ENCODE measurements at regions not wholly inside any gene's neighbourhood (a gene's known extent, or its start where the extent isn't known, plus 50 kb on each side); places are given as distances from the start of the nearest gene placed in this dataset.

DNA sequence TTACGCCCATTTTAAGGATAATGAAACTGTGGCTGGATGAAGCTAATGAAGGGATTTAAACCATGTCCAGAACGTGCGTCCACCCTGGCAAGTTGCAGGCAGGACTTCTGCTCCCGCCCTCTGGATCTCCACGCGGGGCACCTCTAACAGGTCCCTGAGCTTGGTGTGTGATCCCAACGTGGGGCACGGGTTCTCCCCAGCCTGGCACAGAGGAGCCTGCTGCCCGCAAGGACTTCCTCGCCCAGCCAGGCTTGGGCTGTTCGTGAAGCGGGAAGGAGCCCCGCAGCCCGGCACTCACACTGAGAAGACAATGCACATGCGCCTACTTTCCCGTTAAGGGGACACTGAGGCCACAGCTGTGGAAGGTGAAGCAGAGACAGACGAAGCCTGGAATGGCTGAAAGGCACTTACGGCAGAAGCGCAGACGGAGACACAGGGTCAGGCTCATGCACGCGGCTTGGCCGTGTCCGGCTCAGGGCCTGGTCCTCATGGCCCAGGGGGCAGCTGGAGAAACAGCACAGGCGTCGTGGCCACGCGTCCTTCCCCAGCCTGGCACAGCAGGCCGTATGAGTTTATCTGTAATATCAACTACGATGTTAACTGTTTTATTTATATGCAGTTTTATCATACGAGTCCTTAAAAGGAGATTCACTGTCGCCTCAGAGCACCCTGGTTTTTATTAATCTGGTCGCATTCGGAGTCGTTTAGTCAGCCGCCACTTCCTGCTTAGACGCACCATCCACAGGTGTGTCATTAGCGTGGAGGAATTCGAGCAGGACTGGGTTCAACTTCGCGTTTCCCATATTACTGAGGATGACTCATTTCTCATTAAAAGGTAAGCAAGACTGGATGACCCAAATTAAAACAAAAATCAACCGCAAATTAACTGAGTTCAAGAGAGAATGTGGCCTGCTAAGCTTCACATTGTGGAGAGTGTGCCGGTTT is 835.9 kb downstream of the GALR1 start:
- no peak for DNase-seq

DNA sequence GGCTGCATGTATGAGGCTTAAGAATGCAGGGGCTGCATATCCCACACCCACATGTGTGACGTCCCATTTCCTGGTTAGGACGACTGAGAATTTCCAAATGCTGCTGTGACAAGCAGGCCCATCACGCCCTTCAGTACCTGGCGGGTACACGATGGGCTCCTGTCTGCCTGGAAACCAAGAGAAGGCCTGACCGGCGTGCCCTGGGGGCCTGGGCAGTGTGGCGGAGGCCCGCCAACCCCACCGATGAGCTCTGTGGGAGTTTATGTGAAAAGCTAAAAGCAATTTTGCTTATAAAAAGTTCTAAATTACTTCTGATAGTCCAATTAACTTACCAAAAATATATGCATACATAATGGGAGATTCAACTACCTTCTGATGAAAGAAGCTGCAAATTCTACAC is 837.3 kb downstream of the GALR1 start:
- DNase-seq = no peak

DNA sequence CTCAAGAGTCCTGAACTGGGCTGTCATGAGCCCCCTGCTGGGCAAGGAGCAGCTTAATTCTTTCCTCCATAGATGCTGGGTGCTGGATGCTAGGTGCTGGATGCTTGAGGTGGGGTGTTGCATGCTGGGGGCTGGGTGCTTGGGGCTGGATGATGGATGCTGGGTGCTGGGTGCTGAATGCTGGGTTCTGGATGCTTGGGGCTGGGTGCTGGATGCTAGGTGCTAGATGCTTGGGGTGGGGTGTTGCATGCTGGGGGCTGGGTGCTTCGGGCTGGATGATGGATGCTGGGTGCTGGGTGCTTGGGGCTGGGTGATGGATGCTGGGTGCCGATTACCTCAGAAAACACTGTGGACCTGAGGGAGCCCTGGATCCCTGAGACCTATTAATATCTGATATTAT is 837.7 kb downstream of the GALR1 start:
- DNase-seq = no peak

DNA sequence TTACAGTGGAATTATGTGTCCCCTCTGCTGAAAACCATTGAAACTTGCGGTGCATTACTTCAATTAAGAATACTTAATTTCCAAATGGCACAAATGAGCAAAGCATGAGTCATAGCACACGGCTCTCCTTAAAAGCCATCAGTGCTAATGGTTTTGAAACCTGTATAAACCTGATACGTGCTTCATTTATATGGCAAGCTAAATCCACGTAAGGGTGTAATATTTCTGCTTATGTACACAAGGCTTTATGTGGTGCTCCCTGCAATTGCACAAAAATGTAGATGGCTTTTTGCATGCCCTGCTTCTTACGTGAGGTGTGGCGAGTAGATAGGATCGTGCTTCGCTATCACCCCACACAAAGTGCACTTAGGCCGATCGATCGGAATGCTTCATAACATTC is 840.9 kb downstream of the GALR1 start:
- DNase-seq = no peak

DNA sequence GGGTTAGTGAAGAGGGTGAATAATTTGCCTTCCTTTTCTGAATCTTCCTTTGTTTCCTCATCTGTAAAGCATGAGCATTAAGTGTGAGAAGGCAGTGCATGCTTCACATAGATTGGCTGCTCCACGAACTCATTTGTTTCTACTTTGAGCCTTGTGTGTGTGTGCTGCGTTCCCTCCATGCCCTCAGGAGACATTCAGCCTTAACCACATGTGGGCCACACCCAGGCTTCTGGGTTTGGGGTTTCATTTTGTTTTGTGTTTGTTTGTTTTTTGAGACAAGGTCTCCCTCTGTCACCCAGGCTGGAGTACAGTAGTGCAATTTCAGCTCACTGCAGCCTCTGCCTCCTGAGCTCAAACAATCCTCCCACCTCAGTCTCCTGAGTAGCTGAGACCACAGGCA is 843.3 kb downstream of the GALR1 start:
- no peak for DNase-seq

DNA sequence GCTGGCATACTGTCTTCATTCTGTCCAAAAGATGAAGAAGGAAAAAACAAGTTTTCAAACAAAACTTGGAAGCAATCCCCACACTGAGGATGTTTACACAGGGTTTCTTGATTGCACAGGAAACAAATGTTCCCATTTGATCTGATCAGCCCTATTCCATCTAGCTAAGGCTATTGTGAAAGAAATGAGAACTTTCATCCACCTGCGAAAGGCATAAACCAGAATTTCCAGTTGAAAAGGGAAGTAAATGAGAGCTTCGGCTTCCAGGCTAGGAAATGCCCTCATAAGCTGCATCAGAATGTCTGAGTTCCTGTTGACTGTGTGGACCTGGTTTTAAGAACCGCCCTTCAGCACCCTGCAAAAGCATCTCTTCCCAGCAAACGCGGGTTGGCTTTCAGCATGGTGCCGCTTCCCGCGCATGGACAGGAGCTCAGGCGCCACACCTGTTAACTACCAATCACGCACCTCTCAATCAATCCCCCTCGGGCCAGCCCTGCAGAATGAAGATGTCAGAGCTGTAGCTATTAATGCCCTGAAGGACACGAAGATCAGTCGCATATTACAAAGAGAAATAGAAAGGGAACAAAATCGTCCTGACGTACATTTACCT is 850.4 kb downstream of the GALR1 start:
- DNase-seq = no peak

DNA sequence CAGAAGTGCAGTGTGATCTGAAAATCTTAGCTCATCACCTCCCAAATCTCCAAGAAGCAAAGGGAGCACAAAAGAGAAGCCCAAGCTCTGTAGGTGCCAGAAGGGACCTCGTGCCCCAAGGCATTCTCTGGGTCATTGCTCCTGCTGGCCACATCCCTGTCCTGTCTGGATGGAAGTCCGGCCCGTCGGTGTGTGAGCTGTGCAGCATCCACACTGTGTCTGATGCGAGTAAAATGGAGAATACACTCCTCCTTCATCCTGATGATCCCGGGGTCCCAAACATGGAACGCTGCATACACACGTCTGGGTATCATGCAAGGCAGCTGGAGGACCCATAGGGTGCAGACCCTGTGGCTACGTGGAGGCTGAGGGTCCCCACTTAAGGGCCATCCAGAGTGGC is 851.4 kb downstream of the GALR1 start:
- DNase-seq = no peak

DNA sequence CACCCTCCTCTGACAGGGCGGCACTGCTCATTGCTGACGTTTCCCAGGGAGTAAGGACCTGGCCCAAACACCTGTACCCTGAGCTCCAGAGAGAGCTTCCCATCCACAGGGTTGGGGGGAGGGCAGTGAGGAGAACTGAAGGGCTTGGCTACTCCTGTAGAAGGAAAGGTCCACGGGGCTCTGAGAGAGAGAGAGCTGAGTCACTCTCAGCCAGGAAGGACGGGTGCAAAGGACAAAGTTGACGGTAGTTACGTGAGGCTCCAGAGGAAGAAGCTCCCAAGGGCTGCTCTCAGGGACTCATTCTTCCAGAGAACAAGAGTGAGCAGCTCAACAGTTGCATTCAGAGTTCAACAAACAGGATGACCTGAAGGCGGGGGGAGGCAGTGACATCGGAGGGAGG is 852.5 kb downstream of the GALR1 start:
- DNase-seq = no peak

DNA sequence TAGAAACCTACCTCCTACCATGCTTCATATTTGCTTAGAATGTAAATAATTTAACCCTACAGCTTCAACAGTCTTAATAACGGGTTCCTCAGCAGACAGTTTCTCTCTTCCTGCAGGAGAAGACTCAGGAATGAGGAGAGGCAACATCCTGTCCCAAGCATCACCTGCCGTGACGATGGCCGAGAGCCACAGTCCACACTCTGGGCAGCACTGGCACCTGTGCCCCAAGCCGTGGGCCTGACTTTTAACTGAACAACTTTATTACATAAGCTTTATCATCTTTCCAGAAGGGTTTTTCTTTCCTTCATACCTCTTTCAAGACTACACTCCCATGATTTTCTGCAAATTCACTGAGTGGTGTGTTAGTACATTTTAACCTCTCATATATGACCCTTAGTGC is 856.0 kb downstream of the GALR1 start:
- DNase-seq = no peak

DNA sequence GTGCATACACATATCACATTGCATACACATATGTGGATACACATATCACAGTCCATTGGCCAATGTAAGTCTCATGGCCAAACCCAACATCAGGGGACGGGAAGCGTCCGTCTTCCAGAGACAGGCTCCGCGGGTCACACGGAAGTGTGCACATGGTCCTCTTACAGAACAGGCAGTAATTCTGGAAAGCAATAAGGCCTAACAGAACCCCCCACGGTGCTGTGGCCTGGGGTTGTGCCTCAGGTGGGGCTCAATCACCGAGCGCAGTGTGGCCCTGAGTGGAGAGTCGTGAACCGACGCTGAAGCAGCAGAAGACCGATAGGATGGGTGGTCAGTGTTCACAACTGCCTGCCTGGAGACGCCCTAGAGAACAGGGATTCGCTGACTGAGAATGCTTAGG is 857.3 kb downstream of the GALR1 start:
- DNase-seq = no peak

DNA sequence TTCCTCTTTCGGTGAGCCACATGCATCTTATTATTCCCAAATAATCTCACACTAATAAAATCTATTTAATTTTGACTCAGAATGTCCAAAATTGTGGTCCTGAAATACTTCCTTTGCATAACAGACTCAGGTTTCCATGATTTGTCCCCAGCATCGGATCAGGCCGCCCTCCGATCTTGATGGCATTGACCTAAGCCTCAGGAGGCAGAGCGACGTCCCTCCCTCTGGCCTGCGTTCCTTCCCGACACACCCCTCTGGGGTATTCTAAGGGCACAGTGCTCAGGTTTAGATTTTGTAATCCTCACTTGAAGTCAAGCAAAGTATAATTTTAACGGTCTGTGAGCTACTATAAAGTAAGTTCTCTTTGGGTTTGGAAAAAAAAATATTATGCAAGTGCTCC is 857.7 kb downstream of the GALR1 start:
- no peak for DNase-seq

DNA sequence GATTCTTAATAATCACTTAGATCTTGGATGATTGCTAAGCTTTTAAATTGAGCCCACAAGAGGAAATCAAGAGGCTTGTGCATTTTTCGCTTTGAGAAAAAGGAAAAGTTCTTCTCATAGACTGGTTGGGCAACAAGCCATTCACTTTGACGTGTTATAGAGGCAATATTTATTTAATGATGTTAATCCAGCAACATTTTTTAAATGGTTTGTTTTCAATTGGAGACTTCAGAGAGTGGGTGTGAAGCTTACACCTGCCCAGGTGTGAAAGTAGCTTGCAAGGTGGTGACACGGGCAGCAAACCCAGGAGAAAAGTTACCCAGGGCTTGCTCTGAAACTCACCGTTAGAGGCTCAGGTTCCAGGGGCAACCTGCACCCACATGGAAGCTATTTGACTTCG is 858.9 kb downstream of the GALR1 start:
- no peak for DNase-seq

DNA sequence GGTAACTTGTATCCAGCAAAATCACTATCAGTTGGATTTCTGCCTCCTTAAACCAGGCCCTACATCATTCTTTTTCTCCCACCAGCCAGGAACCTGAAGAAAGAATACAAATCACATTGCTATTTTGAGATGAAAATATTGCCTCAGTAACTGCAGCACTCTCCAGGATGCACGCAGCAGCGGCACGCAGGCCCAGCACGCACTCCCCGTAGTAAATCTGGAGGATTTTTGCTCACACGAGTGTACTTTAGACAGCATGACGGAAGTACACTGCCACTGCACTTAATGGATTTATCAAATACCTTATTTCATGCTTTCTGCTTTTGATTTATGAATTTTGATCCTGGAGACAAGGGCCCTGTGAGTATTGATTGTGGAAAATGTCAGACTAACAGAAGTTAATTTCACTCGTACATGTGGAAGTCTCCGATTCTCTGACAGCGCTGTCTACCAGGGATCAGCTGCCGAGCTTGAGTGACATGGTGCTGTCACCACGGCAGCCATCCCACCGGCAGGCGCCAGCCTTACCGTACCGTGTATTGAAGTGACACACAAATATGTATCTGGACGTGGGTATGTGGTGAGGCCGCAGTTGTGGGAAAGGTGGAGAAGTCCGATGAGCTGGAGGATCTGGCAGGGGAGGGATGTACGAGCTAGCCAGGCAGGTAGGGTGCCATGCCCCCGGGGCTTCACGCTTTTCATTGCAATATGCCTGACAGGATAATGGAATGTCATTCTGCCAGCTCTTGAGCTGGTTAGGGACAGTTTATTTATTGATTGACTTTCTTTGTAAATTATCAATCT is 863.7 kb downstream of the GALR1 start:
- DNase-seq = no peak

DNA sequence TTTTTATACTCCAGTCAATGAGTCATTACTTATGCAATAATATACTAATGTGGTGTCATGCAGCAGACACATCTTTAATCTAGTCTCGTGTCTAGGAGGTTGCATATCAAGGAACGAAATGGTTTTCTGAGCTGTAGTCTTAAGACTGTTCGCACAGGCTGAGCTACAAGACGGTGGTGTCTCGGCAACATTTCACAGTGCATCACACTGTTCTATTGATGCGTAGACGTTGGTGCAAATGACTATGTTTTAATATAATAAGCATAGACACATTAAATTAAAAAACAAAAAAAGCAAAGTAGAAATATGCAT is 864.2 kb downstream of the GALR1 start:
- DNase-seq = no peak

DNA sequence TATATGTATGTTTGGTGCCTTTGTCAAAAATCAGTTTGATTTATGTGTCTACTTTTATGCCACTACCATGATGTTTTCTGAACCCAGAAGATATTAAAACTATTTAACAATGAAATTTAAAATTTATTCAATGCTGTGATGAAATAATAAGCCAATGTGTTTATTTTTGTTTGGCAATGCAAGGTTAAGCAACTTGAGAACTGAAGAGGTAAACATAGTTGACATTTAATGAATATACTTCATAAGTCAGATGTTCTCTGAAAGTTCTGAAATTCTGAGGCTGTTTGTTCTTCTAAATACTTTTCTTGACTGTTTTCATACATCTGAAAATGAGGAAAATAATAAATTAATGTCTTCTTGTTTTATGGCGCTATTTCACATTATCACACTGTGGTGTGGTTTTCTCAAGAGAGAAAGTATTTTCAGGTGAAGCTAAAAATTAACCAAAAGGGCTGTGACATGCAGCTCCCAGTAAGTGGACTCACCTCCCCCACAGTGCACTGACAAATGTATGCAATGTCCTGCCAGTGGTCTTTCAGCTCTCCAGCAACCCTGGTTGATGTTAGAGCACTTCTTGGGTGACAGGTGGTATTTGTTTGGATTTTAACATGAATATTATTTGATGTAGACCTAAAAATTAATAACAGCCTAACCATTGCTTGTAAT is 863.6 kb upstream of the SALL3 start:
- DNase-seq = no peak

DNA sequence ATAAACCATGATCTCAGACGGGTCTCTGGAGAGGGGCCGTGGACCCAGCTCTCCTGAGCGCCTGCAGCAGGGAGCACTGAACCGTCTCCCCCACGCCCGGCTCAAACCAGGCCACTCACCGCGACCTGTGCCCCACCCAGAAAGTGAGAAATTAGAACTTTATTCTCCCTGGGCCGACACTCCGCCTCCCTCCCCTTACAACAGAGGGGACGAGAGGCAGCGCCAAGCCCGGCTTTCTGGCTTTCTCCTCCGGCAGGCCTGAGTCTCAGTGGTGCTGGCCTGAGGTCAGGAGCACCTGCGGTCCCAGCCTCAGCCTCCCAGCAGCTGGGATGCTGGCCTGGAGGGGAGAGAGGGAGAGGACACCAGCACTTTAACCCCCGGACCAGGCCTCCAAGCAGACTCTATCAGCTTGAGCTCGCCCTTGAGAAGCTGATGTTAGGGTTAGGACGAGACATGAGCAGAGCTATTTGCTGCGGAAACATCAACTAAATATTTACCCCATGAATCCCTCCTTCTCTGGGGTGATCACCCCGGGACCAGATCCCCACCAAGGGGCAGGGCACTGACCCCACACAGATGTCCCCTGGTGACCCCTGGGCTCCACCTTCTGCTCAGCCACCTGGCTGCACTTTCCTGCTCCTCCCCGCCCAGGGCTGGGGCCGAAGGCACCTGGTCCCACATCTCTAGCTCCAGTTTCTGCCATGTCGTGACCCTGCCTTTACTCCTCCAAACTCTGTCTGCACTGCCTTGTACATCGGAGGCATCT is 856.3 kb upstream of the SALL3 start:
- no peak for DNase-seq

DNA sequence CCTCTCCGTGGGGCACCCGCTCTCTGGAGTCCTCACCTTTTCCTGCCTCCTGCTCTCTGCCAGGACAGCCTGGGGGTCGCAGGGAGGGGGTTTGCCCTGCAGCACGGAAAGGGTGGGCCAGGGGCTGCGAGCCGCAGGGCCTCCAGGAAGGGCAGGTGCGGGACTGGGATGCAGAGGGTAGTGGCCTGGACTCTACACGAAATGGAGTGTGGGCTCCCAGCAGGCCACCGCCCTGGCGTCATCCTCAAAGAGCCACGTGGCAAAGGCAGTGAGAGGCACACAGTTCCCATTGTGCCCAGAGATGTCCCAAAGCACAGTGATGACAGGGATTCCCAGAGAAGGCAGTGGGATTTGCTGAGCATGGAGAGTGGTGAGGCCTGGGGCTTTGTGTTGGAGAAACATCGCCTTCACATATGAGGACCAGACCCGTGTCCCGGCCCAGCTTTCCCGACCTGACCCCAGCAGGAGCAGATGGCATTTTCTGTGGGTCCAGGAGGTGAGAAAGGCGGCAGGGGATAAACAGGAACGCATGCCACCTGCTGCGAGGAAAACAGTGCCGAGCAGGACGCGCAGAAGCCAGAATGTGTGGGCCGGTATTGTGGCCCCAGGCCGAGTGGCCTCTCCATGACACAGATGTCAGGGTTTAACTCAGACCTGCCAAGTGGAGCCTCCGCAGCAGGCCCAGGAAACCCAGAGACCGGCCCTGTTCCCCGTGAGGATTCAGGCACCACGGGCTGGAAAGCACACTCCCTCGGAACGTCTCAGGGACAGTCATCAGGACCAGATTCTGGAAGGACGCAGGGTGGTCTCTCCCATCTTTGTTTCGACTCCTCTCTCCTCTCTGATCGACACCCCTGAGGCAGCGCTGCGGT is 855.5 kb upstream of the SALL3 start:
- no peak for DNase-seq

DNA sequence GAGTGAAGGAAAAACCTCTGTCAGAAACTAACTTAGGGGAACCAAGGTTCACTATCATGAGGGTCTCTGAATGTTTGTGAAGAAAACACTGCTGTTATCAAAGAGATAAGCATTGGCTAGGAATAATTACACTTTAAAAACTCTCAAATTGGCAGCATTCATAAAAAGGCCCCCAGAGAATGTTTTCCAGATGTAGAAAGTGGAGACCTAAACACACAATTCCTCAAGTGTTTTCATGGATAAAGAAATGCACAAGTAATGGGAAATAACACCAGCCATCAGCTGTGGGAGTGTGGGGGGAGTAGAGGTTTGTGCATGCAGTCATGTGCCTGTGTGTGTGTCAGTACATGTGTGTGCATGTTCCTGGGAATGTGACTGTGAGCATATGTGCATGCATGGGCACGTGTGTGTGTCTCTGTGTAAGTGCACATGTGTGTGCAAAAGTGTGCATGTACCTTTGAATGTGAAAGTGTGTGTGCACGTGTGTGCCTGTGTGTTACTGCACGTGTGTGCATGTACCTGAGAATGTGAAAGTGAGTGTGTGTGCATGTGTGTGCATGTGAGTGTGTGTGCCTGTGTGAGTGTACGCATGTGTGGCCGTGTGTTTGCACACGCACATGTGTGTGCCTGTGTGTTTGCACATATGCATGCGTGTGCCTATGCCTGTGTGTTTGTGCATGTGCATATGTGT is 854.3 kb upstream of the SALL3 start:
- DNase-seq = no peak

DNA sequence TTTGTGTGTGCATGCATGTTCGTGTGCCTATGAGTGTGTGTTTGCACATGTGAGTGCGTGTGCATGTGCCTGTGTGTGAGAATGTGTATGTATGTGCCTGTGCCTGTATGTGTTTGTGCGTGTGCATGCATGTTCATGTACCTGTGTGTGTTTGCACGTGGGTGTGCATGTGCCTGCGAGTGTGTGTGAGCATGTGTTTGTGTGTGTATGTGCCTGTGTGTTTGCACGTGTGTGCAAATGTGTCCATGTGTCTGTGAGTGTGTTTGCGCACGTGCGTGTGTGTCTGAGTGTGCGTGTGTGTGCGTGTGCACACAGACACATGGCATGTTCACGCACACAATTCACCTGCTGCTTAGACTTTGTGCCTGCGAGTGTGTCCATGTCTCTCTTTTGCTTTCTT is 853.5 kb upstream of the SALL3 start:
- DNase-seq = no peak

DNA sequence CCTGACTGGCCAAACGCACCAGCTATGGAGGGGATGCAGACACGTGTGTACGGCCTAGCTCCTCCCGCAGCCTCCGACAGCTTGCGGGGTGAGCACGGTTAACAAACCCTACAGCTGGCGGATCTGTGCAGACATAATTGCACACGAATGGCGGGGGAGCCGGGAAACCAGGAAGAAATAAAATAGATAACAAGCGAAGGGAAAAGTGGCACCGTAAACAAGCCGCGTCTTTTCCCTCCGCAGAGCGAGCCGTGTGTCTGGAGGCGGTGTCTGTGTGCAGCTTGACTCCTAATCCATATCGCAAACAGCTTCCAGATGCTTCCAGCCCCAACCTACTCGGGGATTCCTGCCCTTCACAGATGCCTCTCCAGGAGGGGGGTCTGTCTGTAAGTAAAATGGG is 853.1 kb upstream of the SALL3 start:
- DNase-seq = no peak

DNA sequence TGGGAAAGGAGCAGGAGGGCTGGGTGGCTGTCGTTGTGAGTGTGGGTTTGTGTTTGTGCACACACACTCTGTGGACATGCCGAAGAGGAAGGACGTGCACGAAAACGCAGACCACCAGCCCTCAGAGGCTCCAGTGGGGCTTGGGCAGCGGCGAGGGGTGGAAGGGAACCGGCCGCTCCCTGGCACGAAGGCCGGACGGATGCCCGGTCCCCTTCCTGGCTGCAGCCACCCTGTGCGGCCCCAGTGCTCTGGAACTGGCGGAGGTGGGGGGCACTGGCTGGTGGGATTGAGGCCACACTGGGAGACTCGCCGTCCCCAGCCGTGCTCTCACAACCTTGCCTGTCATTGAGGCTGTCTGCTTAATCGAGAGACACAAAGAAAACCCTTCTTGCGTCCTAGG is 852.6 kb upstream of the SALL3 start:
- DNase-seq = no peak
